B cell (primary cell): ENCODE measurements at regions not wholly inside any gene's neighbourhood (a gene's known extent, or its start where the extent isn't known, plus 50 kb on each side); places are given as distances from the start of the nearest gene placed in this dataset.

Source experiments
- ATAC-seq: fragments of 200-7000 bp; cut with Tn5 transposase; one replicate; pipeline ENCODE4 v1.10.0; 2021; ENCODE audit warnings: low read depth, mild to moderate bottlenecking, moderate number of reproducible peaks, moderate library complexity
- CTCF ChIA-PET: fragments of 350-600 bp; sonication (Branson Sonifier 250); formaldehyde crosslinking; loops from one replicate; lab custom pipeline; 2021; ENCODE audit warnings: antibody characterized with exemption, inconsistent platforms; lab: Charles Lee
- POLR2A ChIA-PET: fragments of 350-600 bp; sonication (Branson Sonifier 250); formaldehyde crosslinking; loops from one replicate; lab custom pipeline; 2021; ENCODE audit warnings: antibody characterized with exemption; lab: Charles Lee
- DNase-seq: peaks from one replicate; pipeline ENCODE4 v3.0.0; 2013
- H2AFZ ChIP-seq: 2 replicates; pipeline ENCODE4 v1.6.1; 2012; ENCODE audit warnings: mild to moderate bottlenecking, low read depth, low read length; ENCODE audit not compliant: insufficient read depth, poor library complexity, severe bottlenecking
- H3K27ac ChIP-seq, 2 donors: 1 replicate in 1 of 2; 2 replicates in 1 of 2; pipeline ENCODE4 v1.5.1; 2012 to 2013; ENCODE audit warnings: low read length in 2 of 2, mild to moderate bottlenecking in 2 of 2, moderate library complexity in 1 of 2
- H3K27me3 ChIP-seq, 4 experiments: fragments of 200-600 bp in 1 of 4; sonication (generic) in 1 of 4; replicated peaks in 1 of 4; 1 replicate in 2 of 4; 2 replicates in 2 of 4; pipeline versions ENCODE4 v1.6.1 to v1.7.0; 2013 to 2016; ENCODE audit warnings: low read length in 3 of 4, mild to moderate bottlenecking in 2 of 4, mixed read lengths in 1 of 4, moderate library complexity in 1 of 4; ENCODE audit not compliant: insufficient read depth in 4 of 4, control insufficient read depth in 3 of 4; ENCODE audit errors: control extremely low read depth in 1 of 4
- H3K36me3 ChIP-seq, 2 experiments: replicated peaks in 1 of 2; 1 replicate in 1 of 2; 2 replicates in 1 of 2; pipeline versions ENCODE4 v1.6.1 to v1.7.1; 2013; ENCODE audit warnings: low read length in 1 of 2; ENCODE audit not compliant: insufficient read depth in 2 of 2, control insufficient read depth in 1 of 2; ENCODE audit errors: control extremely low read depth in 1 of 2, extremely low read depth in 1 of 2
- H3K4me1 ChIP-seq, 2 donors: fragments of 200-600 bp in 1 of 2; sonication (generic) in 1 of 2; 1 replicate in 1 of 2; 2 replicates in 1 of 2; pipeline versions ENCODE4 v1.5.1 to v1.6.1; 2013 to 2017; ENCODE audit warnings: low read length in 2 of 2; ENCODE audit not compliant: control insufficient read depth in 2 of 2, insufficient read depth in 2 of 2
- H3K4me2 ChIP-seq: replicated peaks from 2 replicates; pipeline ENCODE3; 2012; ENCODE audit warnings: mild to moderate bottlenecking, low read depth, low read length; ENCODE audit not compliant: poor library complexity, severe bottlenecking
- H3K4me3 ChIP-seq, 5 experiments: fragments of 200-600 bp in 1 of 5; sonication (generic) in 1 of 5; 1 replicate in 3 of 5; 2 replicates in 2 of 5; pipeline versions ENCODE4 v1.5.1 to v1.7.0; 2011 to 2016; ENCODE audit warnings: low read length in 4 of 5, mild to moderate bottlenecking in 4 of 5, low read depth in 2 of 5, control low read depth in 1 of 5, moderate library complexity in 1 of 5; ENCODE audit not compliant: insufficient read depth in 1 of 5; ENCODE audit errors: control extremely low read depth in 1 of 5, extremely low read depth in 1 of 5
- H3K79me2 ChIP-seq: fragments of 200-600 bp; sonication (generic); one replicate; pipeline ENCODE4 v1.6.0; 2016; ENCODE audit warnings: low read length; ENCODE audit not compliant: control insufficient read depth, insufficient read depth
- H3K9ac ChIP-seq: fragments of 200-600 bp; sonication (generic); 2 replicates; pipeline ENCODE4 v1.6.1; 2017; ENCODE audit warnings: mild to moderate bottlenecking, low read length, moderate library complexity
- H3K9me3 ChIP-seq, 3 donors: one replicate each; pipeline versions ENCODE4 v1.6.1 to v1.7.1; 2013; ENCODE audit warnings: low read length in 2 of 3; ENCODE audit not compliant: control insufficient read depth in 2 of 3, insufficient read depth in 1 of 3; ENCODE audit errors: control extremely low read depth in 1 of 3
- H4K20me1 ChIP-seq: 2 replicates; pipeline ENCODE4 v1.6.0; 2012; ENCODE audit warnings: mild to moderate bottlenecking, low read length; ENCODE audit not compliant: insufficient read depth, control insufficient read depth, poor library complexity, severe bottlenecking
- H3K27ac Mint-ChIP-seq: one replicate; pipeline ENCODE4 v1.8.0; 2021; ENCODE audit warnings: mixed read lengths
- H3K27me3 Mint-ChIP-seq: one replicate; pipeline ENCODE4 v1.8.0; 2021; ENCODE audit warnings: mixed read lengths
- H3K4me1 Mint-ChIP-seq: one replicate; pipeline ENCODE4 v1.8.0; 2021; ENCODE audit warnings: mixed read lengths
- H3K4me3 Mint-ChIP-seq: one replicate; pipeline ENCODE4 v1.8.0; 2021; ENCODE audit warnings: mixed read lengths
- H3K9me3 Mint-ChIP-seq: one replicate; pipeline ENCODE4 v1.8.0; 2022; ENCODE audit warnings: mixed read lengths; ENCODE audit not compliant: insufficient read depth
- EZH2 ChIP-seq: IDR thresholded peaks from 2 replicates; pipeline ENCODE4 v1.6.1; 2012; ENCODE audit warnings: borderline replicate concordance, low read depth, mild to moderate bottlenecking, moderate library complexity, low read length; ENCODE audit not compliant: insufficient read depth, poor library complexity, severe bottlenecking
- WGBS: methylation state at CpG from one replicate; pipeline ENCODE4 v1.1.5; 2013; ENCODE audit warnings: missing lambda C conversion rate; ENCODE audit not compliant: insufficient coverage; 5-methylcytosine and 5-hydroxymethylcytosine counted together
- intact Hi-C: fragments of 100-400 bp; cut with micrococcal nuclease; formaldehyde crosslinking; loops from one replicate; pipeline ENCODE4 v1.10.0; 2022
- TF ChIP-seq, protein P1 (sequence below): fragments of 200-600 bp; IDR thresholded peaks from one replicate; pipeline ENCODE4 v1.8.0; 2022; ENCODE audit warnings: antibody characterized with exemption, mild to moderate bottlenecking

DNA sequence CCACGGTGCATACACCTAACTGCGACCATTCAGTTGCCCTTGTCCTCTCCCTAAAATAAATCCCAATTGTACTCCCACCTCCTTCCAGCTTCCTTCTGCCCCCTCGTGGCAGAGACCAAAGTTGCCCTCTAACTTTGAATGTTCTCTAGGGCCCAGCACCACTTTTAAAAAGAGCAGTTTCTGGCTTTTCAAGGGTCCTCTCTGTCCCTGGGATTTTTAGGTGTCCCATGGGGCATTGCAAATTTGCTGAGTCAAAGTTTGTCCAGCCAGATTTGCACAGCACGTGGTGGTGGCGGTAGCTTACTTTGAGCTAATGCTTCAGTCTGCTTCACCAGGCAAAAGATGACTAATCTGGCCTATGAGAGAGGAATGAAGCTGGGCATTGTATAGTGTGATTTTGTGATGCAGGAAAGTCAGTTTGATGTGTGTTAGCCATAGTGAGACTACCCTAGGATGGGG is 100.2 kb downstream of the PERP start:
- Histone ChIP-seq H3K4me3 (no peak overlapping the region), H3K27me3 (peaks cover 0 to 2% (median 0%) of the 10 kb centered on the region in 4 experiments), H3K27ac (no peak overlapping the region), H4K20me1 (no peaks in the 10 kb centered on the region), H3K79me2 (no peaks in the 10 kb centered on the region), H2AFZ (no peak overlapping the region), H3K4me2 (no peak overlapping the region), H3K4me1 (no peaks in the 10 kb centered on the region), H3K9ac (no peak overlapping the region), H3K9me3 (no peaks in the 10 kb centered on the region), H3K36me3 (no peaks in the 10 kb centered on the region)
- Mint-ChIP-seq H3K27me3 (peaks cover 10% of the 10 kb centered on the region), H3K9me3 (no peaks in the 10 kb centered on the region), H3K4me3 (no peak overlapping the region), H3K4me1 (peaks cover under 1% of the 10 kb centered on the region), H3K27ac (no peak overlapping the region)
- ATAC-seq (no peak), DNase-seq (peak; percentile 36)
- ChIA-PET POLR2A (no interaction called here), CTCF (interaction anchor here (1.0 to 10.8 kb wide), 16 partner anchors 9 to 429 kb away, joined by 3 to 89 read pairs (median 10); no protein-coding TSS in a partner anchor)
- TF ChIP-seq EZH2, result no peak
- TF ChIP-seq, protein P1, sequence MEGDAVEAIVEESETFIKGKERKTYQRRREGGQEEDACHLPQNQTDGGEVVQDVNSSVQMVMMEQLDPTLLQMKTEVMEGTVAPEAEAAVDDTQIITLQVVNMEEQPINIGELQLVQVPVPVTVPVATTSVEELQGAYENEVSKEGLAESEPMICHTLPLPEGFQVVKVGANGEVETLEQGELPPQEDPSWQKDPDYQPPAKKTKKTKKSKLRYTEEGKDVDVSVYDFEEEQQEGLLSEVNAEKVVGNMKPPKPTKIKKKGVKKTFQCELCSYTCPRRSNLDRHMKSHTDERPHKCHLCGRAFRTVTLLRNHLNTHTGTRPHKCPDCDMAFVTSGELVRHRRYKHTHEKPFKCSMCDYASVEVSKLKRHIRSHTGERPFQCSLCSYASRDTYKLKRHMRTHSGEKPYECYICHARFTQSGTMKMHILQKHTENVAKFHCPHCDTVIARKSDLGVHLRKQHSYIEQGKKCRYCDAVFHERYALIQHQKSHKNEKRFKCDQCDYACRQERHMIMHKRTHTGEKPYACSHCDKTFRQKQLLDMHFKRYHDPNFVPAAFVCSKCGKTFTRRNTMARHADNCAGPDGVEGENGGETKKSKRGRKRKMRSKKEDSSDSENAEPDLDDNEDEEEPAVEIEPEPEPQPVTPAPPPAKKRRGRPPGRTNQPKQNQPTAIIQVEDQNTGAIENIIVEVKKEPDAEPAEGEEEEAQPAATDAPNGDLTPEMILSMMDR, result peak; percentile 58
- 36% methylated on average over 5 of the region's 5 CpGs for WGBS
- intact Hi-C loops, result loop anchor here (1.0 to 2.0 kb wide), 2 partner anchors 56 to 299 kb away; no protein-coding TSS in a partner anchor

DNA sequence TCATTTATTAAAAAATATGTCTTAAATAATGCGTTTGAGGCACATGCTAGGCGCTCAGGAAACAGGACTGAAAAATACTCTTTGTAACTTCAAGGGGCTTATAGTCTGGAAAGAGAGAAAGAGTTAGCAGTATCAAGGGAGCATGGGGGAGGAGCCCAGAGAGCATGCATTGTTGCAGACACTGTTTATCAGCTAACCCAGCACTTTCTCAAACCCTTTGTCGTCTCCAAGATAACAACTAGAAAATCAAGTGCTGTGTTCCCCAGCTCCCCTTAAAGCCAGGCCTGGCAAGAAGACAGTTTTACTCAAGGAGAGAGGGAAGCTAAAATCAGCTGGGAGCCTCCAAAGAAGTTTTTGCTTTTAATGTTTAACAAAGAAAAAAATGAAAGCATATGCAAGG is 98.4 kb downstream of the PERP start:
- CTCF ChIA-PET, result interaction anchor here (1.1 to 10.8 kb wide), 5 partner anchors 9 to 509 kb away, joined by 3 to 89 read pairs (median 4); no protein-coding TSS in a partner anchor
- no peak for ATAC-seq
- intact Hi-C loops, result no loop called here
- no peak overlapping the region for H3K4me3 ChIP-seq
- Mint-ChIP-seq H3K27ac (no peak overlapping the region), H3K4me3 (no peak overlapping the region), H3K4me1 (no peaks in the 10 kb centered on the region), H3K27me3 (peaks cover 10% of the 10 kb centered on the region), H3K9me3 (no peaks in the 10 kb centered on the region)
- no peaks in the 10 kb centered on the region for H3K9me3 ChIP-seq
- TF ChIP-seq EZH2, result no peak
- TF ChIP-seq, protein P1, result no peak
- POLR2A ChIA-PET, result no interaction called here
- no peak overlapping the region for H3K27ac ChIP-seq
- H3K36me3 ChIP-seq, result no peaks in the 10 kb centered on the region
- no peaks in the 10 kb centered on the region for H3K4me1 ChIP-seq
- H3K27me3 ChIP-seq, result peaks cover 0 to 2% (median 0%) of the 10 kb centered on the region in 4 experiments
- H3K79me2 ChIP-seq, result no peaks in the 10 kb centered on the region
- no peak for DNase-seq
- WGBS, result no CpG with 5 or more reads among the region's 3 CpGs
- H4K20me1 ChIP-seq, result no peaks in the 10 kb centered on the region
- no peak overlapping the region for H3K4me2 ChIP-seq
- H3K9ac ChIP-seq, result no peak overlapping the region
- no peak overlapping the region for H2AFZ ChIP-seq
